ENCODE measurements at regions not wholly inside any gene's neighbourhood (a gene's known extent, or its start where the extent isn't known, plus 50 kb on each side); places are given as distances from the start of the nearest gene placed in this dataset.

GRCh38 chr15:35810007-35810406 lies 264.0 kb upstream of the DPH6 start:
- TF ChIP-seq CTCF (IDR thresholded peaks at IDR 0.05 in 2 of 3, conservative IDR thresholded peaks at IDR 0.05 in 1 of 3; ENCODE audit: borderline replicate concordance in 1 of 3, insufficient read depth in 1 of 3, low read depth in 2 of 3, low read length in 2 of 3) (no peak), POLR2A (IDR thresholded peaks at IDR 0.05; ENCODE audit: borderline replicate concordance, extremely low read depth, insufficient read depth, insufficient read length) (no peak), YY1 (IDR thresholded peaks at IDR 0.05; ENCODE audit: extremely low read depth, insufficient replicate concordance, low read depth, low read length) (no peak), POLR2AphosphoS5 (IDR thresholded peaks at IDR 0.05; ENCODE audit: low read depth, low read length) (no peak), EZH2 (IDR thresholded peaks at IDR 0.05) (no peak), ZBTB33 (IDR thresholded peaks at IDR 0.05; ENCODE audit: extremely low read depth, insufficient replicate concordance, low read length) (no peak), SIN3A (IDR thresholded peaks at IDR 0.05; ENCODE audit: low read depth) (no peak), FOSL1 (IDR thresholded peaks at IDR 0.05; ENCODE audit: low read depth) (no peak), EZH2phosphoT487 (IDR thresholded peaks at IDR 0.05; ENCODE audit: borderline replicate concordance) (no peak), RAD21 (IDR thresholded peaks at IDR 0.05; ENCODE audit: low read depth) (no peak)

Data from HCT116 (cell line).